B cell (primary cell): ENCODE measurements at regions not wholly inside any gene's neighbourhood (a gene's known extent, or its start where the extent isn't known, plus 50 kb on each side); places are given as distances from the start of the nearest gene placed in this dataset.

ENCODE experiments used
- ATAC-seq: fragments of 200-7000 bp; cut with Tn5 transposase; one replicate; pipeline ENCODE4 v1.10.0; 2021; ENCODE audit warnings: low read depth, mild to moderate bottlenecking, moderate number of reproducible peaks, moderate library complexity
- CTCF ChIA-PET: fragments of 350-600 bp; sonication (Branson Sonifier 250); formaldehyde crosslinking; loops from one replicate; lab custom pipeline; 2021; ENCODE audit warnings: antibody characterized with exemption, inconsistent platforms; lab: Charles Lee
- POLR2A ChIA-PET: fragments of 350-600 bp; sonication (Branson Sonifier 250); formaldehyde crosslinking; loops from one replicate; lab custom pipeline; 2021; ENCODE audit warnings: antibody characterized with exemption; lab: Charles Lee
- DNase-seq: peaks from one replicate; pipeline ENCODE4 v3.0.0; 2013
- H2AFZ ChIP-seq: 2 replicates; pipeline ENCODE4 v1.6.1; 2012; ENCODE audit warnings: mild to moderate bottlenecking, low read depth, low read length; ENCODE audit not compliant: insufficient read depth, poor library complexity, severe bottlenecking
- H3K27ac ChIP-seq, 2 donors: 1 replicate in 1 of 2; 2 replicates in 1 of 2; pipeline ENCODE4 v1.5.1; 2012 to 2013; ENCODE audit warnings: low read length in 2 of 2, mild to moderate bottlenecking in 2 of 2, moderate library complexity in 1 of 2
- H3K27me3 ChIP-seq, 4 experiments: fragments of 200-600 bp in 1 of 4; sonication (generic) in 1 of 4; replicated peaks in 1 of 4; 1 replicate in 2 of 4; 2 replicates in 2 of 4; pipeline versions ENCODE4 v1.6.1 to v1.7.0; 2013 to 2016; ENCODE audit warnings: low read length in 3 of 4, mild to moderate bottlenecking in 2 of 4, mixed read lengths in 1 of 4, moderate library complexity in 1 of 4; ENCODE audit not compliant: insufficient read depth in 4 of 4, control insufficient read depth in 3 of 4; ENCODE audit errors: control extremely low read depth in 1 of 4
- H3K36me3 ChIP-seq, 2 experiments: replicated peaks in 1 of 2; 1 replicate in 1 of 2; 2 replicates in 1 of 2; pipeline versions ENCODE4 v1.6.1 to v1.7.1; 2013; ENCODE audit warnings: low read length in 1 of 2; ENCODE audit not compliant: insufficient read depth in 2 of 2, control insufficient read depth in 1 of 2; ENCODE audit errors: control extremely low read depth in 1 of 2, extremely low read depth in 1 of 2
- H3K4me1 ChIP-seq, 2 donors: fragments of 200-600 bp in 1 of 2; sonication (generic) in 1 of 2; 1 replicate in 1 of 2; 2 replicates in 1 of 2; pipeline versions ENCODE4 v1.5.1 to v1.6.1; 2013 to 2017; ENCODE audit warnings: low read length in 2 of 2; ENCODE audit not compliant: control insufficient read depth in 2 of 2, insufficient read depth in 2 of 2
- H3K4me2 ChIP-seq: replicated peaks from 2 replicates; pipeline ENCODE3; 2012; ENCODE audit warnings: mild to moderate bottlenecking, low read depth, low read length; ENCODE audit not compliant: poor library complexity, severe bottlenecking
- H3K4me3 ChIP-seq, 5 experiments: fragments of 200-600 bp in 1 of 5; sonication (generic) in 1 of 5; 1 replicate in 3 of 5; 2 replicates in 2 of 5; pipeline versions ENCODE4 v1.5.1 to v1.7.0; 2011 to 2016; ENCODE audit warnings: low read length in 4 of 5, mild to moderate bottlenecking in 4 of 5, low read depth in 2 of 5, control low read depth in 1 of 5, moderate library complexity in 1 of 5; ENCODE audit not compliant: insufficient read depth in 1 of 5; ENCODE audit errors: control extremely low read depth in 1 of 5, extremely low read depth in 1 of 5
- H3K79me2 ChIP-seq: fragments of 200-600 bp; sonication (generic); one replicate; pipeline ENCODE4 v1.6.0; 2016; ENCODE audit warnings: low read length; ENCODE audit not compliant: control insufficient read depth, insufficient read depth
- H3K9ac ChIP-seq: fragments of 200-600 bp; sonication (generic); 2 replicates; pipeline ENCODE4 v1.6.1; 2017; ENCODE audit warnings: mild to moderate bottlenecking, low read length, moderate library complexity
- H3K9me3 ChIP-seq, 3 donors: one replicate each; pipeline versions ENCODE4 v1.6.1 to v1.7.1; 2013; ENCODE audit warnings: low read length in 2 of 3; ENCODE audit not compliant: control insufficient read depth in 2 of 3, insufficient read depth in 1 of 3; ENCODE audit errors: control extremely low read depth in 1 of 3
- H4K20me1 ChIP-seq: 2 replicates; pipeline ENCODE4 v1.6.0; 2012; ENCODE audit warnings: mild to moderate bottlenecking, low read length; ENCODE audit not compliant: insufficient read depth, control insufficient read depth, poor library complexity, severe bottlenecking
- H3K27ac Mint-ChIP-seq: one replicate; pipeline ENCODE4 v1.8.0; 2021; ENCODE audit warnings: mixed read lengths
- H3K27me3 Mint-ChIP-seq: one replicate; pipeline ENCODE4 v1.8.0; 2021; ENCODE audit warnings: mixed read lengths
- H3K4me1 Mint-ChIP-seq: one replicate; pipeline ENCODE4 v1.8.0; 2021; ENCODE audit warnings: mixed read lengths
- H3K4me3 Mint-ChIP-seq: one replicate; pipeline ENCODE4 v1.8.0; 2021; ENCODE audit warnings: mixed read lengths
- H3K9me3 Mint-ChIP-seq: one replicate; pipeline ENCODE4 v1.8.0; 2022; ENCODE audit warnings: mixed read lengths; ENCODE audit not compliant: insufficient read depth
- CTCF ChIP-seq: fragments of 200-600 bp; IDR thresholded peaks from one replicate; pipeline ENCODE4 v1.8.0; 2022; ENCODE audit warnings: antibody characterized with exemption, mild to moderate bottlenecking
- EZH2 ChIP-seq: IDR thresholded peaks from 2 replicates; pipeline ENCODE4 v1.6.1; 2012; ENCODE audit warnings: borderline replicate concordance, low read depth, mild to moderate bottlenecking, moderate library complexity, low read length; ENCODE audit not compliant: insufficient read depth, poor library complexity, severe bottlenecking
- WGBS: methylation state at CpG from one replicate; pipeline ENCODE4 v1.1.5; 2013; ENCODE audit warnings: missing lambda C conversion rate; ENCODE audit not compliant: insufficient coverage; 5-methylcytosine and 5-hydroxymethylcytosine counted together
- intact Hi-C: fragments of 100-400 bp; cut with micrococcal nuclease; formaldehyde crosslinking; loops from one replicate; pipeline ENCODE4 v1.10.0; 2022

- Histone ChIP-seq H3K9me3 (no peaks in the 10 kb centered on the region), H3K4me3 (no peak overlapping the region), H3K79me2 (no peaks in the 10 kb centered on the region), H3K27me3 (no peaks in the 10 kb centered on the region), H4K20me1 (no peaks in the 10 kb centered on the region), H3K36me3 (no peaks in the 10 kb centered on the region), H3K4me2 (no peak overlapping the region), H2AFZ (no peak overlapping the region), H3K4me1 (no peaks in the 10 kb centered on the region), H3K9ac (no peak overlapping the region), H3K27ac (no peak overlapping the region)
- Mint-ChIP-seq H3K4me3 (no peak overlapping the region), H3K27ac (no peak overlapping the region), H3K9me3 (no peaks in the 10 kb centered on the region), H3K4me1 (no peaks in the 10 kb centered on the region), H3K27me3 (no peaks in the 10 kb centered on the region)
- ChIA-PET POLR2A (no interaction called here), CTCF (no interaction called here)
- TF ChIP-seq CTCF (no peak), EZH2 (no peak)
- ATAC-seq (no peak), DNase-seq (no peak)
- intact Hi-C loops = no loop called here
Measured at GRCh38 chr5:13143214-13143613, 801.3 kb downstream of the DNAH5 start.

GRCh38 chr5:13133951-13134350 lies 810.5 kb downstream of the DNAH5 start:
- no peaks in the 10 kb centered on the region for H3K27me3 ChIP-seq
- H3K27ac Mint-ChIP-seq = no peak overlapping the region

More at GRCh38 chr5:13133951-13134350, 810.5 kb downstream of the DNAH5 start:
- ATAC-seq (no peak), DNase-seq (no peak)
- no peak overlapping the region for H3K4me3 Mint-ChIP-seq
- Histone ChIP-seq H3K27ac (no peak overlapping the region), H3K79me2 (no peaks in the 10 kb centered on the region), H3K4me2 (no peak overlapping the region), H2AFZ (no peak overlapping the region), H3K36me3 (no peaks in the 10 kb centered on the region), H3K9ac (no peak overlapping the region), H3K4me3 (no peak overlapping the region), H4K20me1 (no peaks in the 10 kb centered on the region), H3K4me1 (no peaks in the 10 kb centered on the region), H3K9me3 (peaks cover 0 to 4% (median 0%) of the 10 kb centered on the region in 3 donors)
- H3K9me3 Mint-ChIP-seq = peaks cover 3% of the 10 kb centered on the region
- ChIA-PET CTCF (no interaction called here), POLR2A (no interaction called here)
- H3K27me3 Mint-ChIP-seq = no peaks in the 10 kb centered on the region
- intact Hi-C loops = no loop called here
- WGBS = 100% methylated on average over 1 of the region's 2 CpGs
- H3K4me1 Mint-ChIP-seq = no peaks in the 10 kb centered on the region
- no peak for TF ChIP-seq EZH2
- TF ChIP-seq CTCF = no peak
